MCF 10A (cell line): ENCODE measurements at regions not wholly inside any gene's neighbourhood (a gene's known extent, or its start where the extent isn't known, plus 50 kb on each side); places are given as distances from the start of the nearest gene placed in this dataset.

Source experiments
- BruUV-seq: library from RNA; stranded (reverse); fragments of 400-500 nt; replicated peaks from 2 replicates; lab custom pipeline; 2021; lab: Mats Ljungman, UMichigan
- CTCF ChIA-PET: fragments of 300-600 bp; sonication (Branson Sonifier 250); formaldehyde crosslinking; extraction: SDS; loops from one replicate; lab custom pipeline; 2021; ENCODE audit warnings: antibody characterized with exemption, inconsistent platforms; lab: Yijun Ruan, JAX
- POLR2A ChIA-PET: fragments of 300-600, 350-650 bp; sonication (Branson Sonifier 250); formaldehyde crosslinking; extraction: SDS; loops from one replicate; lab custom pipeline; 2020; ENCODE audit warnings: antibody characterized with exemption, inconsistent platforms; lab: Yijun Ruan, JAX
- DNase-seq: peaks from one replicate; pipeline ENCODE4 v3.0.0-alpha.2; 2018; ENCODE audit not compliant: unreplicated experiment
- H3K27ac Mint-ChIP-seq: one replicate; pipeline ENCODE4 v1.8.0; 2022; ENCODE audit warnings: mild to moderate bottlenecking, low read depth, mixed read lengths; ENCODE audit not compliant: unreplicated experiment
- H3K27me3 Mint-ChIP-seq: one replicate; pipeline ENCODE4 v1.8.0; 2022; ENCODE audit warnings: mixed read lengths; ENCODE audit not compliant: insufficient read depth, unreplicated experiment
- H3K36me3 Mint-ChIP-seq: one replicate; pipeline ENCODE4 v1.8.0; 2022; ENCODE audit warnings: mild to moderate bottlenecking, moderate library complexity, mixed read lengths; ENCODE audit not compliant: insufficient read depth, unreplicated experiment
- H3K4me1 Mint-ChIP-seq: one replicate; pipeline ENCODE4 v1.8.0; 2022; ENCODE audit warnings: mixed read lengths; ENCODE audit not compliant: insufficient read depth, unreplicated experiment
- H3K4me3 Mint-ChIP-seq: one replicate; pipeline ENCODE4 v1.8.0; 2022; ENCODE audit warnings: mild to moderate bottlenecking, moderate library complexity, mixed read lengths; ENCODE audit not compliant: unreplicated experiment
- H3K9me3 Mint-ChIP-seq: one replicate; pipeline ENCODE4 v1.8.0; 2022; ENCODE audit warnings: mixed read lengths; ENCODE audit not compliant: unreplicated experiment
- intact Hi-C: fragments of 100-400 bp; cut with micrococcal nuclease; formaldehyde crosslinking; loops from 2 replicates; pipeline ENCODE4 v1.14.1; 2022
- TF ChIP-seq, protein P1 (sequence below): fragments of 200-600 bp; IDR thresholded peaks from one replicate; pipeline ENCODE4 v1.8.0; 2022; ENCODE audit warnings: antibody characterized with exemption, mild to moderate bottlenecking; ENCODE audit not compliant: unreplicated experiment

DNA sequence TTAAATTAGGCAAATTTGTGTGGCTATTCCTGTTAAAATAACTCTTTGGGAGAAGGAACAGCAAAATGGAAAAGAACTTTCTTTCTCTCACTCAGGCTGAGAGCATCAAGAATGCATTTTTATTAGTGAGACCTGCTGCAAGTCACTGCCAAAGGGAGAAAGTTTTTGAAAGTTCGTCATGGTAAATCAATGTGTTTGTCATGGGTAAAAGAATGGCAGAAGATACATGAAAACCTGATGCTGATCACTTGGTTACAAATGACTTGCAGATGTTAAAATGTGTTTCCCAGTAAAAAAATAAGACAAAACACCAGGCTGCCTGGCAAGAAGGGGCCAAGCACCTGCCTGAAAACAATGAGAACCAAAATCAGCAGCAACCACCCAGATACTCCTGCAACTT lies 484.7 kb upstream of the NRP1 start:
- Mint-ChIP-seq H3K4me3 (no peak overlapping the region), H3K9me3 (peaks cover 8% of the 10 kb centered on the region), H3K27me3 (no peaks in the 10 kb centered on the region), H3K4me1 (no peaks in the 10 kb centered on the region), H3K36me3 (no peaks in the 10 kb centered on the region), H3K27ac (no peak overlapping the region)
- TF ChIP-seq, protein P1, sequence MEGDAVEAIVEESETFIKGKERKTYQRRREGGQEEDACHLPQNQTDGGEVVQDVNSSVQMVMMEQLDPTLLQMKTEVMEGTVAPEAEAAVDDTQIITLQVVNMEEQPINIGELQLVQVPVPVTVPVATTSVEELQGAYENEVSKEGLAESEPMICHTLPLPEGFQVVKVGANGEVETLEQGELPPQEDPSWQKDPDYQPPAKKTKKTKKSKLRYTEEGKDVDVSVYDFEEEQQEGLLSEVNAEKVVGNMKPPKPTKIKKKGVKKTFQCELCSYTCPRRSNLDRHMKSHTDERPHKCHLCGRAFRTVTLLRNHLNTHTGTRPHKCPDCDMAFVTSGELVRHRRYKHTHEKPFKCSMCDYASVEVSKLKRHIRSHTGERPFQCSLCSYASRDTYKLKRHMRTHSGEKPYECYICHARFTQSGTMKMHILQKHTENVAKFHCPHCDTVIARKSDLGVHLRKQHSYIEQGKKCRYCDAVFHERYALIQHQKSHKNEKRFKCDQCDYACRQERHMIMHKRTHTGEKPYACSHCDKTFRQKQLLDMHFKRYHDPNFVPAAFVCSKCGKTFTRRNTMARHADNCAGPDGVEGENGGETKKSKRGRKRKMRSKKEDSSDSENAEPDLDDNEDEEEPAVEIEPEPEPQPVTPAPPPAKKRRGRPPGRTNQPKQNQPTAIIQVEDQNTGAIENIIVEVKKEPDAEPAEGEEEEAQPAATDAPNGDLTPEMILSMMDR = no peak
- CTCF ChIA-PET = no interaction called here
- BruUV-seq = no TSS peak
- POLR2A ChIA-PET = no interaction called here
- intact Hi-C loops = no loop called here
- DNase-seq = no peak

DNA sequence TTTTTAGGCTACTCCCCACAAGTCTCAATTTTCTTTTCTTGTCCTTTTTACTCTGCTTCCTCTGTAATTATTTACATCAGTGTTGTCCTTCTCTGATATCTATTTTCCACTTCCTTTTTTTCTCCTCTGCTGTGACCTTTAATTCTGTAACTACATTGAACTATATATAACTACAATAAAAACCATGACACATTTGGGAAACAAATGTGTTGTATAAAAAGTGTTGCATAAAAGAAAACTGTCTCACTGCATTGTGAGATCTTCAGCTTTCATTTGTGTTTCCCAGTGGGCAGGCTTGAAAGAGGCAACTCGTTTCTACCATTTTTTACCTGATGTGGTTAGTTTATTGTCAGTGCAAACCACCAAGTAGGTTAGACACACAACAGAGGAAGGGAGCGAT lies 483.9 kb upstream of the NRP1 start:
- Mint-ChIP-seq H3K9me3 (peaks cover 8% of the 10 kb centered on the region), H3K27me3 (no peaks in the 10 kb centered on the region), H3K36me3 (no peaks in the 10 kb centered on the region), H3K4me3 (no peak overlapping the region), H3K4me1 (no peaks in the 10 kb centered on the region), H3K27ac (no peak overlapping the region)
- TF ChIP-seq, protein P1 = no peak
- no peak for DNase-seq
- ChIA-PET POLR2A (no interaction called here), CTCF (no interaction called here)
- BruUV-seq = no TSS peak
- intact Hi-C loops = no loop called here

DNA sequence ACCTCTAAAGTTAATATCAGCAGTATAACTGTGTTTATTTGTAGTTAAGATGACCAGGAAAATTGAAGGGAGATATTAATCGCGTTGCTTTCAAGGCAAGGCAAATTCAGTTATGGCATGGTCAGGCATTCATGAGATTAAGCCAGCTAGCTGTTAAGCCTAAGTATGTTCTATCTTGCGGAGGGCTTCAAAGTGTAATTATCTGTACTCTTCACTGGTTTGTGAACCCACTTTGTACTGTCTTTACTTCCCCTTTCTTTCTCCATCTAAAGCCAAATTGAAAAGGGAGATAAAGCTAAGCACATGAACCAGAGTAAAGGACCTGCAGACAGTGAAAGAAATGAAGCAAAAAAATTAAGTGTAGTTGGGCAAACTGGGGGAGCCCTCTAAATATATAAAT lies 483.1 kb upstream of the NRP1 start:
- Mint-ChIP-seq H3K4me1 (no peaks in the 10 kb centered on the region), H3K27me3 (no peaks in the 10 kb centered on the region), H3K36me3 (no peaks in the 10 kb centered on the region), H3K27ac (no peak overlapping the region), H3K4me3 (no peak overlapping the region), H3K9me3 (peaks cover 8% of the 10 kb centered on the region)
- BruUV-seq = no TSS peak
- CTCF ChIA-PET = no interaction called here
- POLR2A ChIA-PET = no interaction called here
- TF ChIP-seq, protein P1 = no peak
- DNase-seq = no peak
- intact Hi-C loops = no loop called here

DNA sequence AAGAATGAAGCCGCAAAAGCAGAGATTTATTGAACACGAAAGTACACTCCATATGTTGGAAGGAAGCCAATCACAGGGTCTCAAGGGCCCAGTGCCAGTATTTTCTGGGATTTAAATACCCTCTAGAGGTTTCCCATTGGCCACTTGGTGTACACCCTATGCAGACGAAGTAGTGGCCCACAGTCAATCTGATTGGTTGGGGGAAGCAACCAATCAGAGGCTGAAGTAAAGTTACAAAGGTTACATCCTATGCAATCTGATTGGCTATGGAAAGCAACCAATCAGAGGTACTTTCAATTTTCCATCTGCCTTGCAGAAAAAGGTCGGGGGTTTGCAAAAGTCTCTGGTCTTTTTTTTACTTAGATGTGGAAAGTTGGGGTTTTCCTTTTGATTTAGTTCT lies 481.3 kb upstream of the NRP1 start:
- TF ChIP-seq, protein P1 = no peak
- H3K9me3 Mint-ChIP-seq = peaks cover 8% of the 10 kb centered on the region
- CTCF ChIA-PET = no interaction called here
- intact Hi-C loops = no loop called here
- H3K27ac Mint-ChIP-seq = no peak overlapping the region
- H3K4me1 Mint-ChIP-seq = no peaks in the 10 kb centered on the region
- no peaks in the 10 kb centered on the region for H3K27me3 Mint-ChIP-seq
- no peaks in the 10 kb centered on the region for H3K36me3 Mint-ChIP-seq
- H3K4me3 Mint-ChIP-seq = no peak overlapping the region
- POLR2A ChIA-PET = no interaction called here
- no TSS peak for BruUV-seq
- DNase-seq = no peak
